ENCODE measurements at regions not wholly inside any gene's neighbourhood (a gene's known extent, or its start where the extent isn't known, plus 50 kb on each side); places are given as distances from the start of the nearest gene placed in this dataset.

DNA sequence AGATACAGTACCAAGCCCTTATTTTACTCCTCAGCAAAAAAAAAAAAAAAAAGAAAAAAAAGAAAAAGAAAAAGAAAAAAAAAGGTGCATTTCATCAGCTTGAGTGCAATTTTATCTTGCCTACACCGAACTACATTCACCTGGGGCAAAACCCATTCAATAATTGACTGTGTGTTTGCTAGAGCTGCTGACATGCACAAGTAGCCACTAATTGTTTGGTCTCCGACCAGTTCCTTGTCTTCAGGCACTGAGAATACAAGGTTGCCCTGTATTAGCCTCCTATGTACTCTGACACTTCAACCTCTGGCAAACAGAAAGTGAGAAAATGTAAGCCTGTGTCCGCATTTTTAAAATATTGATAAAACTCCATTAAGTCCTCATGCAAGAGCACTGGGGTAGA, 1579.4 kb upstream of the LRRTM3 start:
- CTCF ChIA-PET (ENCODE audit: low intra/inter-chr PET ratio, low total read pairs) = no interaction called here
- no peaks in the 10 kb centered on the region for H4K20me1 ChIP-seq (ENCODE audit: insufficient read depth, low read length)
- H3K27me3 ChIP-seq (ENCODE audit: control insufficient read depth in 1 of 2, insufficient read depth in 2 of 2, low read length in 2 of 2) = no peaks in the 10 kb centered on the region; a peak in 1 of 5 replicates
- H2AFZ ChIP-seq (ENCODE audit: low read length) = no peak overlapping the region
- no peak overlapping the region for H3K4me2 ChIP-seq (ENCODE audit: low read depth, low read length)
- H3K36me3 ChIP-seq (replicated peaks in 1 of 2; ENCODE audit: control insufficient read depth in 1 of 2, insufficient read depth in 2 of 2, low read length in 2 of 2) = no peaks in the 10 kb centered on the region
- FAIRE-seq (no peak), ATAC-seq (no peak), DNase-seq (ENCODE audit: low spot score) (no peak)
- BruUV-seq (replicated peaks) = no TSS peak
- no peaks in the 10 kb centered on the region for H3K4me1 ChIP-seq (ENCODE audit: insufficient read depth, low read length)
- H3K27ac ChIP-seq (ENCODE audit: extremely low read length, insufficient read depth, low read length) = no peak overlapping the region
- no peak overlapping the region for H3K9ac ChIP-seq (ENCODE audit: insufficient read depth, low read depth, low read length)
- no peak overlapping the region for H3K4me3 ChIP-seq (replicated peaks in 1 of 3; ENCODE audit: insufficient read depth in 1 of 3, low read depth in 2 of 3, low read length in 3 of 3)
- H3K79me2 ChIP-seq (ENCODE audit: insufficient read depth, low read length) = no peaks in the 10 kb centered on the region
- 0% methylated on average over 3 of the region's 3 CpGs for WGBS (ENCODE audit: low lambda C conversion rate)
- TF ChIP-seq, protein P1, sequence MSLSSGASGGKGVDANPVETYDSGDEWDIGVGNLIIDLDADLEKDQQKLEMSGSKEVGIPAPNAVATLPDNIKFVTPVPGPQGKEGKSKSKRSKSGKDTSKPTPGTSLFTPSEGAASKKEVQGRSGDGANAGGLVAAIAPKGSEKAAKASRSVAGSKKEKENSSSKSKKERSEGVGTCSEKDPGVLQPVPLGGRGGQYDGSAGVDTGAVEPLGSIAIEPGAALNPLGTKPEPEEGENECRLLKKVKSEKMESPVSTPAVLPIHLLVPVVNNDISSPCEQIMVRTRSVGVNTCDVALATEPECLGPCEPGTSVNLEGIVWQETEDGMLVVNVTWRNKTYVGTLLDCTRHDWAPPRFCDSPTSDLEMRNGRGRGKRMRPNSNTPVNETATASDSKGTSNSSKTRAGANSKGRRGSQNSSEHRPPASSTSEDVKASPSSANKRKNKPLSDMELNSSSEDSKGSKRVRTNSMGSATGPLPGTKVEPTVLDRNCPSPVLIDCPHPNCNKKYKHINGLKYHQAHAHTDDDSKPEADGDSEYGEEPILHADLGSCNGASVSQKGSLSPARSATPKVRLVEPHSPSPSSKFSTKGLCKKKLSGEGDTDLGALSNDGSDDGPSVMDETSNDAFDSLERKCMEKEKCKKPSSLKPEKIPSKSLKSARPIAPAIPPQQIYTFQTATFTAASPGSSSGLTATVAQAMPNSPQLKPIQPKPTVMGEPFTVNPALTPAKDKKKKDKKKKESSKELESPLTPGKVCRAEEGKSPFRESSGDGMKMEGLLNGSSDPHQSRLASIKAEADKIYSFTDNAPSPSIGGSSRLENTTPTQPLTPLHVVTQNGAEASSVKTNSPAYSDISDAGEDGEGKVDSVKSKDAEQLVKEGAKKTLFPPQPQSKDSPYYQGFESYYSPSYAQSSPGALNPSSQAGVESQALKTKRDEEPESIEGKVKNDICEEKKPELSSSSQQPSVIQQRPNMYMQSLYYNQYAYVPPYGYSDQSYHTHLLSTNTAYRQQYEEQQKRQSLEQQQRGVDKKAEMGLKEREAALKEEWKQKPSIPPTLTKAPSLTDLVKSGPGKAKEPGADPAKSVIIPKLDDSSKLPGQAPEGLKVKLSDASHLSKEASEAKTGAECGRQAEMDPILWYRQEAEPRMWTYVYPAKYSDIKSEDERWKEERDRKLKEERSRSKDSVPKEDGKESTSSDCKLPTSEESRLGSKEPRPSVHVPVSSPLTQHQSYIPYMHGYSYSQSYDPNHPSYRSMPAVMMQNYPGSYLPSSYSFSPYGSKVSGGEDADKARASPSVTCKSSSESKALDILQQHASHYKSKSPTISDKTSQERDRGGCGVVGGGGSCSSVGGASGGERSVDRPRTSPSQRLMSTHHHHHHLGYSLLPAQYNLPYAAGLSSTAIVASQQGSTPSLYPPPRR (CRISPR knock-in tag; IDR thresholded peaks at IDR 0.05; ENCODE audit: borderline replicate concordance) = no peak
- TF ChIP-seq ZFAT (CRISPR knock-in tag; conservative IDR thresholded peaks at IDR 0.05) = no peak
- TF ChIP-seq KLF6 (CRISPR knock-in tag; IDR thresholded peaks at IDR 0.05) = no peak
- TF ChIP-seq ZNF407 (CRISPR knock-in tag; IDR thresholded peaks at IDR 0.05; ENCODE audit: not compliant biosample characterization) = no peak
- no peak for TF ChIP-seq PAF1 (CRISPR knock-in tag; IDR thresholded peaks at IDR 0.05)
- TF ChIP-seq, protein P2, sequence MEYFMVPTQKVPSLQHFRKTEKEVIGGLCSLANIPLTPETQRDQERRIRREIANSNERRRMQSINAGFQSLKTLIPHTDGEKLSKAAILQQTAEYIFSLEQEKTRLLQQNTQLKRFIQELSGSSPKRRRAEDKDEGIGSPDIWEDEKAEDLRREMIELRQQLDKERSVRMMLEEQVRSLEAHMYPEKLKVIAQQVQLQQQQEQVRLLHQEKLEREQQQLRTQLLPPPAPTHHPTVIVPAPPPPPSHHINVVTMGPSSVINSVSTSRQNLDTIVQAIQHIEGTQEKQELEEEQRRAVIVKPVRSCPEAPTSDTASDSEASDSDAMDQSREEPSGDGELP (IDR thresholded peaks at IDR 0.05; ENCODE audit: borderline replicate concordance, low read depth) = no peak
- no peaks in the 10 kb centered on the region for H3K9me3 ChIP-seq (ENCODE audit: low read length)
- intact Hi-C loops (cut with micrococcal nuclease; ENCODE audit: unreplicated experiment) (no loop called here), in situ Hi-C loops (cut with HindIII; ENCODE audit: extremely low pct_ligation_motif_present, low pct_unique_long_range_greater_than_20kb) (no loop called here)
- POLR2A ChIA-PET = no interaction called here

All from HepG2 (cell line).